Duodenal mucosa (tissue), 2 donors: ENCODE measurements at regions not wholly inside any gene's neighbourhood (a gene's known extent, or its start where the extent isn't known, plus 50 kb on each side); places are given as distances from the start of the nearest gene placed in this dataset.

Experiments used
- H3K27ac ChIP-seq: one replicate; pipeline ENCODE4 v1.7.0; 2013; ENCODE audit warnings: low read depth, low read length
- H3K27me3 ChIP-seq, 2 donors: one replicate each; pipeline ENCODE4 v1.7.0; 2013; ENCODE audit warnings: low read length in 2 of 2, control low read depth in 1 of 2; ENCODE audit not compliant: insufficient read depth in 2 of 2, control insufficient read depth in 1 of 2
- H3K36me3 ChIP-seq, 2 donors: one replicate each; pipeline ENCODE4 v1.7.0; 2013; ENCODE audit warnings: low read length in 2 of 2, control low read depth in 1 of 2; ENCODE audit not compliant: insufficient read depth in 2 of 2, control insufficient read depth in 1 of 2
- H3K4me1 ChIP-seq, 2 donors: one replicate each; pipeline ENCODE4 v1.7.0; 2013; ENCODE audit warnings: low read length in 2 of 2, control low read depth in 1 of 2; ENCODE audit not compliant: insufficient read depth in 2 of 2, control insufficient read depth in 1 of 2
- H3K4me3 ChIP-seq, 2 donors: one replicate each; pipeline ENCODE4 v1.7.0; 2013; ENCODE audit warnings: low read length in 2 of 2, low read depth in 1 of 2
- H3K9ac ChIP-seq, 2 donors: one replicate each; pipeline ENCODE4 v1.7.0; 2013; ENCODE audit warnings: low read length in 2 of 2, low read depth in 1 of 2
- H3K9me3 ChIP-seq, 2 donors: one replicate each; pipeline ENCODE4 v1.7.0; 2013; ENCODE audit warnings: low read length in 2 of 2, control low read depth in 1 of 2; ENCODE audit not compliant: control insufficient read depth in 1 of 2

DNA sequence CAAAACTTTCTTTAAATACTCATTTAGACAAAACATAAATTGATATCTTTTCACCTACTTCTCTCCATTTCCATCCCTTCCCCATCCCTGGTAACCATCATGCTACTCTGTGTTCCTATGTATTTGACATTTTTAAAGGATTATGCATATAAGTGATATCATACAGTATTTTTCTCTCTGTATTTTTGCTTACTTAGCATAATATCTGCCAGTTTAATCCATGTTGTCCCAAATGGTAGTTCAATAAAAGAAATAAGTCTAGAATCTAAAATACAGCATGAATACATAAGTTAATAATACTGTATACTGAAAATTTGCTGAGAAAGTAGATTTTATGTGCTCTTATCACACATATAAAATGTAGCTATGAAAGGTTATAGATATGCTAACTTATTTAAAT is 190.3 kb upstream of the NAV3 start:
- no peak overlapping the region for H3K4me3 ChIP-seq
- no peak overlapping the region for H3K27ac ChIP-seq
- no peaks in the 10 kb centered on the region for H3K9me3 ChIP-seq
- H3K36me3 ChIP-seq = no peaks in the 10 kb centered on the region
- no peak overlapping the region for H3K9ac ChIP-seq
- H3K27me3 ChIP-seq = no peaks in the 10 kb centered on the region
- no peaks in the 10 kb centered on the region for H3K4me1 ChIP-seq

DNA sequence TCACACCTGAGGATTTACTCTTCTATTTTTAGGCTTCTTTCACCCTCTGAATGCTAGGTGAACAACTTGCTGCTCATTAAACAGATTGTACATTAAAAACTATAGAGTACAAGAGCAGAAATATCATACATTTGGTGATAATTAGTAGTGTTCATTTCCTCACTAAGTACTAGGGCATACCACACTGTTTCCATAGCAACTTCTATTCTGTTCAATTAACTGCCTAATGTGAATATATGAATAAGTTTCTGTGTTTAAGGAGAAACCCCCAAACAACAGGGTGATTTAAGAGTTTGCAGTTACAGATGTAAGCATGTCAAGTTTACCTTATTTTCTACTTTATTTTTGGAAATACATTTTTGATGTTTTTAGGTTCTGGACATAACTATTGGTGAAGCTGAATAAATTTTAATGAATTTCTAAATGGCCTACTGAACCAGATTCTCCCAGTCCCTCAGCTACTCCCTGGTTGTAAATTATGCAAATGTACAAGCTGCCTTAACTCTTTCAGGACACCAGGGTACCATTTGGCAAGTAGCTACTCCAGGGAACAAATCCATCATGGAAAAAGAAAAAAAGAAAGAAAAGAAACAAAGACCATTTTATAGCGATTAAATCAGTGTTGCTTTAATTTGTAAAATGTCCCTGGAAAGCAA is 199.8 kb upstream of the NAV3 start:
- no peaks in the 10 kb centered on the region for H3K9me3 ChIP-seq
- no peaks in the 10 kb centered on the region for H3K4me1 ChIP-seq
- H3K36me3 ChIP-seq = no peaks in the 10 kb centered on the region
- no peaks in the 10 kb centered on the region for H3K27me3 ChIP-seq
- H3K9ac ChIP-seq = no peak overlapping the region
- H3K4me3 ChIP-seq = no peak overlapping the region
- H3K27ac ChIP-seq = no peak overlapping the region

DNA sequence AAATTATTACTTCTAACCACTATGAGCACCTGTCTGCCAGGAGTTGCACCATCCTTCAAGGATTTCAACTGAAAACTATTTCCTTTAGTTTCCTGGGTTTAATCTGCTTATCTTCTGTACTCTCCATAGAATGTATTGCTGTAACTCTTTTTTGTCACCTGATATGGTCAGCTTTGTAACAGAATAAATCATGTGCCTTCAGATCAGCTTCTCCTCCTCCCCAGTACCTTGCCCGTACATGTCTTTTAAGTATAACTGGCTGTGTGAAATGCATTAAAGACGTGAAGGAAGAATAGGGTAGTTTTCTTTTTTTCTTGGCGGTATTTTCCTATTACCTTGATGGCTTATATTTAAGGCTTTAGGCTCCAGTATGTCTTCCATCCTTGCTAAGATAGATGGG is 200.3 kb upstream of the NAV3 start:
- Histone ChIP-seq H3K4me1 (no peaks in the 10 kb centered on the region), H3K27ac (no peak overlapping the region), H3K36me3 (no peaks in the 10 kb centered on the region), H3K9me3 (no peaks in the 10 kb centered on the region), H3K9ac (no peak overlapping the region), H3K27me3 (no peaks in the 10 kb centered on the region), H3K4me3 (no peak overlapping the region)

DNA sequence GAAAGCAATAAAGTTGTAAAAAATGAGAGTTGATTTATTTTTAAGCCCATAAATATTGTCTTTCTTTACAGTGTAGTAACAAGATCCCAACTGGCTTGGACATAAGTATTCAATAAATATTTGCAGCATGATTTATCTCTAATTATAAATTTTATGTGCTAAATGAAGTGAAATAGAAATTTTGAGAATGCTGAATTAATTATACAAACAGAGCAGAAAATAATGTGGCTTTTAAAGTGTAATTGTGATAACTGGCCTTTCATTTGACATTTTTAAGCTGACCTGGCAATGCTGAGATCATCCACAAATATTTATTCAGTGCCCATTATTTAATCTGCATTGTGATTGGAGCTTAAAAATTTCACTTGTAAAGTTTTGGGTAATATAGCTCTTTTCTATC is 201.6 kb upstream of the NAV3 start:
- no peak overlapping the region for H3K9ac ChIP-seq
- no peaks in the 10 kb centered on the region for H3K27me3 ChIP-seq
- H3K9me3 ChIP-seq = no peaks in the 10 kb centered on the region

GRCh38 chr12:77625441-77625840 is 205.3 kb upstream of the NAV3 start:
- no peaks in the 10 kb centered on the region for H3K9me3 ChIP-seq
- H3K4me3 ChIP-seq = no peak overlapping the region

More for the DNA sequence above, 201.6 kb upstream of the NAV3 start:
- Histone ChIP-seq H3K36me3 (no peaks in the 10 kb centered on the region), H3K27ac (no peak overlapping the region), H3K4me1 (no peaks in the 10 kb centered on the region), H3K4me3 (no peak overlapping the region)

DNA sequence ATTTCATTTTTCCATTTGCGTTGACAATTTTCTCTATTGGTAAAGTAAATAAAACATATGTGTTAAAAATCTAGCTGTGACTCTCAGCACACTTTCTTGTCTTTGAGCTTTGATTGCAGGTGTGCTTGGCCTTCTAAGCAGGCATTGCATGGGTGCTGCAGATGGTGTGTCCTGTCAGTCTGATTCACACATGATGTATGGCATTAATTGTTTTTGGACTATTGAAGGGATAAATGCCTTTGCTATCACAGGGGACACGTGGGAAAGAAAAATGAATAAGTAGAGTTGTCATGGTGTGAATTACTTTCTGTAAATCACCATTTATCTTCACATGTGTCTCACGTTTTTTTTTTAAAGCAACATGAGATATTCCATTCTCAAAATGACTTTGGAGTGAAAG is 211.3 kb upstream of the NAV3 start:
- H3K9me3 ChIP-seq = peaks cover 0 to 4% of the 10 kb centered on the region in 2 donors
- H3K27me3 ChIP-seq = no peaks in the 10 kb centered on the region
- no peak overlapping the region for H3K9ac ChIP-seq
- H3K27ac ChIP-seq = no peak overlapping the region
- no peaks in the 10 kb centered on the region for H3K36me3 ChIP-seq
- no peak overlapping the region for H3K4me3 ChIP-seq
- no peaks in the 10 kb centered on the region for H3K4me1 ChIP-seq

More at GRCh38 chr12:77625441-77625840, 205.3 kb upstream of the NAV3 start:
- Histone ChIP-seq H3K4me1 (no peaks in the 10 kb centered on the region), H3K27ac (no peak overlapping the region), H3K36me3 (no peaks in the 10 kb centered on the region), H3K27me3 (no peaks in the 10 kb centered on the region), H3K9ac (no peak overlapping the region)

DNA sequence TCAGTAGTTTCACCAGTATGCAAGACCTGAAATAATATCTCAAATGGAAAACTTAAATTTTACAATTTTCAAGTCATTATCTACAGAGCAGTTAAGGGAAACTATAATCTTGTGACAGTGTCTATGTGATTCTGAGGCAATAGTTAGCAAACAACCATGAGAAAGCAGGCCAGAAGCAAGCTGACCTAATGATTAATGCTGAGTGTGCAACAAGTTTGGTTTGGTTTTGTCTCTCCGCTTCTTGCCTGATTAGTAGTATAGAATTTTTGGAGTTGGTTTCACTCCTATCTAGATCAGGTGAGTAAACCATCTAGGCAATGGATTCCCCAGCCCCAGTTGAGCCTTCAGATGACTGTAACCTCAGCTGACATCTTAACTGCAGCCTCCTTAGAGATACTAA is 212.9 kb upstream of the NAV3 start:
- Histone ChIP-seq H3K4me1 (no peaks in the 10 kb centered on the region), H3K9ac (no peak overlapping the region), H3K27me3 (no peaks in the 10 kb centered on the region), H3K36me3 (no peaks in the 10 kb centered on the region), H3K4me3 (no peak overlapping the region), H3K27ac (no peak overlapping the region), H3K9me3 (peaks cover 0 to 4% of the 10 kb centered on the region in 2 donors)

GRCh38 chr12:77615332-77615731 is 215.4 kb upstream of the NAV3 start:
- no peak overlapping the region for H3K4me3 ChIP-seq
- no peaks in the 10 kb centered on the region for H3K4me1 ChIP-seq
- H3K9me3 ChIP-seq = peaks cover 0 to 4% of the 10 kb centered on the region in 2 donors
- H3K27me3 ChIP-seq = no peaks in the 10 kb centered on the region
- no peaks in the 10 kb centered on the region for H3K36me3 ChIP-seq
- H3K9ac ChIP-seq = no peak overlapping the region
- H3K27ac ChIP-seq = no peak overlapping the region

DNA sequence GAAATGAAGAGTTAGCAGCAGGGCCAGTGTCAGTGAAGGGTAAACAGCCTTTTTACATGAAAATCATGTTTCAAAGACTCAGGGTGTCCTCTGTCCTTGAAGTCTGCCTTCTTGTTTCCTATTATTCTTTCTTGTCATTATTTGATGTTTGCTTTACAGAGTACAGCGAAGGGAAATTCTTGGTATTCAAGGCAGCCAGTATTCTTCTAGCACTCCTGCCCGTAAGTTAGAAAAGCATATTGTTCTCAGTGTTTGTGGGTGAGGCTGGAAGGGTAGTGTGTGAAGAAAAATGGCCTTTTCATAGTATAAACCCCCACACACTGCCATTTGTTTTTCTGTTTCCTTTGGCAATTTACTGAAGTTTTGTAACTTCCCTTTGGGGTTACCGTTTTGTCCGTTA is 217.3 kb upstream of the NAV3 start:
- Histone ChIP-seq H3K9ac (no peak overlapping the region), H3K27ac (no peak overlapping the region), H3K4me3 (no peak overlapping the region), H3K27me3 (no peaks in the 10 kb centered on the region), H3K36me3 (no peaks in the 10 kb centered on the region), H3K4me1 (no peaks in the 10 kb centered on the region), H3K9me3 (peaks cover 0 to 4% of the 10 kb centered on the region in 2 donors)

GRCh38 chr12:77610446-77610845 is 220.2 kb upstream of the NAV3 start:
- H3K4me1 ChIP-seq = no peaks in the 10 kb centered on the region
- H3K4me3 ChIP-seq = no peak overlapping the region
- H3K27ac ChIP-seq = no peak overlapping the region
- no peaks in the 10 kb centered on the region for H3K27me3 ChIP-seq
- H3K36me3 ChIP-seq = no peaks in the 10 kb centered on the region
- H3K9ac ChIP-seq = no peak overlapping the region
- H3K9me3 ChIP-seq = no peaks in the 10 kb centered on the region

DNA sequence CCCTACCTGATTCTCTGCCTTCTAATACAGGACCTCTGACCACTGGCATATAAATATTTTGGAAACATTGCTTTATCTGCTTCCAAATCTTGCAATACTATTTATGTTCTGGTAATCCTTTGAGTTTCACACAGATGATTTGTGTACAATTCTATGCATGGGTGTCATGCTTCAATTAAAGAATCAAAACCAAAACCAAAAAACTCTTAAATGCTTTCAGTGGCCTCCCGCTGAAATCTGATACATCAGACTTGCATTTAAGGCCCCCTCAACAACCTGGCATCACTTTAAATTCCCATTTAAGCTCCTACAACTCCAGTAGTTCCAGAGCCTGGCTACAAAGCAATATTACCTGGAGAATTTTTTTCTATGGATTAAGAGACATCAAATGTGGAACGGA is 221.7 kb upstream of the NAV3 start:
- Histone ChIP-seq H3K4me3 (no peak overlapping the region), H3K9ac (no peak overlapping the region), H3K27me3 (no peaks in the 10 kb centered on the region), H3K27ac (no peak overlapping the region), H3K4me1 (no peaks in the 10 kb centered on the region), H3K36me3 (no peaks in the 10 kb centered on the region), H3K9me3 (no peaks in the 10 kb centered on the region)
